SK-N-SH (cell line): ENCODE measurements at regions not wholly inside any gene's neighbourhood (a gene's known extent, or its start where the extent isn't known, plus 50 kb on each side); places are given as distances from the start of the nearest gene placed in this dataset.

ENCODE experiments used
- CTCF ChIA-PET: fragments of 300-600, 350-600 bp; formaldehyde crosslinking; extraction: SDS; loops from one replicate; lab custom pipeline; 2021; lab: Yijun Ruan, JAX
- POLR2A ChIA-PET: fragments of 350-600 bp; sonication (Branson Sonifier 250); formaldehyde crosslinking; extraction: SDS; loops from one replicate; lab custom pipeline; 2020; ENCODE audit warnings: antibody characterized with exemption, inconsistent platforms; lab: Yijun Ruan, JAX
- DNase-seq: peaks from one replicate; pipeline ENCODE4 v3.0.0; 2012
- H2AFZ ChIP-seq: fragments of 200-600 bp; sonication (generic); 2 replicates; pipeline ENCODE4 v1.8.1; 2016; ENCODE audit warnings: antibody characterized with exemption, mild to moderate bottlenecking, low read depth
- H3F3A ChIP-seq: fragments of 200-600 bp; sonication (generic); replicated peaks from 2 replicates; pipeline ENCODE3; 2016; ENCODE audit warnings: antibody characterized with exemption, mild to moderate bottlenecking; ENCODE audit not compliant: insufficient read depth
- H3K27ac ChIP-seq, 2 experiments: fragments of 200-500 bp in 1 of 2; fragments of 200-600 bp in 1 of 2; sonication (Bioruptor generic) in 1 of 2; sonication (generic), shearing (Covaris generic) in 1 of 2; 2 replicates each; pipeline versions ENCODE4 v1.5.1 to v1.6.1; 2014 to 2016; ENCODE audit warnings: low read depth in 2 of 2, inconsistent platforms in 1 of 2, low read length in 1 of 2, mild to moderate bottlenecking in 1 of 2, mixed read lengths in 1 of 2
- H3K27me3 ChIP-seq: fragments of 200-600 bp; sonication (generic), shearing (Covaris generic); 2 replicates; pipeline ENCODE4 v1.6.1; 2016; ENCODE audit warnings: mixed run types; ENCODE audit not compliant: insufficient read depth
- H3K36me3 ChIP-seq, 2 experiments: fragments of 200-500 bp in 1 of 2; fragments of 200-600 bp in 1 of 2; sonication (Bioruptor generic) in 1 of 2; sonication (generic) in 1 of 2; replicated peaks in 1 of 2; 2 replicates each; pipeline versions ENCODE3 to v1.5.1; 2014 to 2016; ENCODE audit warnings: low read length in 1 of 2, mild to moderate bottlenecking in 1 of 2; ENCODE audit not compliant: insufficient read depth in 2 of 2, control insufficient read depth in 1 of 2
- H3K4me1 ChIP-seq, 2 experiments: fragments of 200-500 bp in 1 of 2; fragments of 200-600 bp in 1 of 2; sonication (Bioruptor generic) in 1 of 2; sonication (generic), shearing (Covaris generic) in 1 of 2; 2 replicates each; pipeline versions ENCODE4 v1.5.1 to v1.6.1; 2014 to 2016; ENCODE audit warnings: low read depth in 1 of 2, low read length in 1 of 2, mixed run types in 1 of 2; ENCODE audit not compliant: insufficient read depth in 2 of 2, control insufficient read depth in 1 of 2
- H3K4me2 ChIP-seq: fragments of 200-600 bp; sonication (generic), shearing (Covaris generic); 2 replicates; pipeline ENCODE4 v1.6.1; 2017; ENCODE audit warnings: mixed run types
- H3K4me3 ChIP-seq, 2 experiments: fragments of 200-500 bp in 1 of 2; fragments of 200-600 bp in 1 of 2; sonication (Bioruptor generic) in 1 of 2; sonication (generic), shearing (Covaris generic) in 1 of 2; 2 replicates each; pipeline versions ENCODE4 v1.5.1 to v1.8.1; 2014 to 2016; ENCODE audit warnings: low read depth in 2 of 2, inconsistent platforms in 1 of 2, low read length in 1 of 2, mild to moderate bottlenecking in 1 of 2, mixed read lengths in 1 of 2, moderate library complexity in 1 of 2
- H3K79me2 ChIP-seq: fragments of 200-600 bp; sonication (generic); 2 replicates; pipeline ENCODE4 v1.8.1; 2017; ENCODE audit warnings: mild to moderate bottlenecking; ENCODE audit not compliant: insufficient read depth
- H3K9ac ChIP-seq: fragments of 200-600 bp; sonication (generic); 2 replicates; pipeline ENCODE4 v1.6.1; 2017; ENCODE audit warnings: mixed run types
- H3K9me2 ChIP-seq: fragments of 200-600 bp; sonication (generic); 2 replicates; pipeline ENCODE4 v1.6.1; 2017; ENCODE audit warnings: mixed run types
- H3K9me3 ChIP-seq: fragments of 200-600 bp; sonication (generic); 2 replicates; pipeline ENCODE4 v1.6.1; 2017; ENCODE audit warnings: mixed run types, mild to moderate bottlenecking, moderate library complexity
- H4K20me1 ChIP-seq: fragments of 200-600 bp; sonication (generic); 2 replicates; pipeline ENCODE4 v1.6.1; 2017; ENCODE audit warnings: mild to moderate bottlenecking, mixed run types; ENCODE audit not compliant: insufficient read depth
- CHD2 ChIP-seq: fragments of 150-350 bp; IDR thresholded peaks from 2 replicates; pipeline ENCODE4 v1.6.1; 2018; ENCODE audit warnings: low read length; ENCODE audit not compliant: partially characterized antibody
- ELF1 ChIP-seq: IDR thresholded peaks from 2 replicates; pipeline ENCODE4 v1.4.0; 2012
- EP300 ChIP-seq, 2 experiments: IDR thresholded peaks; 2 replicates each; pipeline versions ENCODE4 v1.4.0 to v1.6.1; 2012; ENCODE audit warnings: borderline replicate concordance in 1 of 2, low read depth in 1 of 2, low read length in 1 of 2
- FOSL2 ChIP-seq: IDR thresholded peaks from 2 replicates; pipeline ENCODE4 v1.4.0; 2012; ENCODE audit warnings: low read depth, mild to moderate bottlenecking, moderate library complexity, borderline replicate concordance
- FOXM1 ChIP-seq: IDR thresholded peaks from 2 replicates; pipeline ENCODE4 v1.4.0; 2012; ENCODE audit warnings: low read depth, mild to moderate bottlenecking
- GABPA ChIP-seq: IDR thresholded peaks from 2 replicates; pipeline ENCODE4 v1.4.0; 2012; ENCODE audit warnings: low read depth, mild to moderate bottlenecking
- GATA2 ChIP-seq: sonication (generic); formaldehyde crosslinking; IDR thresholded peaks from 2 replicates; pipeline ENCODE4 v1.5.0; 2020; ENCODE audit warnings: mild to moderate bottlenecking, missing genetic modification reagents
- MEF2A ChIP-seq: IDR thresholded peaks from 2 replicates; pipeline ENCODE4 v1.4.0; 2012; ENCODE audit warnings: low read depth, borderline replicate concordance
- NRF1 ChIP-seq: IDR thresholded peaks from 2 replicates; pipeline ENCODE4 v1.6.1; 2012; ENCODE audit warnings: low read depth, mild to moderate bottlenecking, low read length
- RAD21 ChIP-seq: IDR thresholded peaks from 2 replicates; pipeline ENCODE4 v1.6.1; 2012; ENCODE audit warnings: mild to moderate bottlenecking, low read length
- RCOR1 ChIP-seq: fragments of 150-350 bp; IDR thresholded peaks from 2 replicates; pipeline ENCODE4 v1.6.1; 2017; ENCODE audit warnings: antibody characterized with exemption, low read length
- RFX5 ChIP-seq: IDR thresholded peaks from 2 replicates; pipeline ENCODE4 v1.6.1; 2012; ENCODE audit warnings: mild to moderate bottlenecking, improper control_type of control experiment, low read length
- RXRA ChIP-seq: IDR thresholded peaks from 2 replicates; pipeline ENCODE4 v1.4.0; 2012; ENCODE audit warnings: low read depth, mild to moderate bottlenecking, borderline replicate concordance
- TAF1 ChIP-seq: IDR thresholded peaks from 2 replicates; pipeline ENCODE4 v1.6.1; 2012; ENCODE audit warnings: low read depth, mild to moderate bottlenecking, low read length, moderate library complexity, borderline replicate concordance
- TEAD4 ChIP-seq: IDR thresholded peaks from 2 replicates; pipeline ENCODE4 v1.4.0; 2012; ENCODE audit warnings: mild to moderate bottlenecking, borderline replicate concordance; ENCODE audit not compliant: insufficient read depth
- WGBS: methylation state at CpG from one replicate; pipeline ENCODE4 v1.1.6; 2017; ENCODE audit warnings: low lambda C conversion rate; 5-methylcytosine and 5-hydroxymethylcytosine counted together
- TF ChIP-seq, protein P1 (sequence below): fragments of 200-600 bp; sonication (generic); IDR thresholded peaks from 2 replicates; pipeline ENCODE4 v1.6.1; 2017; ENCODE audit warnings: antibody characterized with exemption, mild to moderate bottlenecking, moderate library complexity
- TF ChIP-seq, protein P2 (sequence below): IDR thresholded peaks from 2 replicates; pipeline ENCODE4 v1.4.0; 2012; ENCODE audit warnings: low read depth
- TF ChIP-seq, protein P3 (sequence below): IDR thresholded peaks from 2 replicates; pipeline ENCODE4; 2012
- TF ChIP-seq, protein P4 (sequence below): IDR thresholded peaks from 2 replicates; pipeline ENCODE4 v1.4.0; 2012; ENCODE audit warnings: low read depth, borderline replicate concordance

DNA sequence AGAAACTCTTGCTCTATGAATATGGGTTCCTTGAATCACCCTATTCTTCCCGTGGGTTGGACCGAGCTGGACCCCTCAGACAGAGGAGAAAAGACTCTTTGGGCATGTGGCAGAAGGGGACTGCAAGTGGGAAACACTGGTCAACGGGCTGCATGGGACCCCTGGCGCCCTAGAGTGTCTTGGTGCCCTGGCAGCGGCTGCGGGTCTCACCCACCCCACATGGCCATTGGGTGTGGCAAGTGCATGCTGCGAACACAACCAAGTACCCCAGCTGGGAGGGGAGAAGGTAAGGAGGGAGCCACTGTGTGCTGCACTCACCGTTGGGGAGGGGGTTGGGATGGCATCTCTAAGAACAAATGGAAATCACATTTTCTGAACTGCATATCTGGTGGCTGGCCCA, 438.8 kb upstream of the EYS start:
- H3K9me3 ChIP-seq, result no peaks in the 10 kb centered on the region
- H3K9ac ChIP-seq, result no peak overlapping the region
- no peaks in the 10 kb centered on the region for H3K27me3 ChIP-seq
- H3K4me3 ChIP-seq, result no peak overlapping the region
- H3K9me2 ChIP-seq, result no peaks in the 10 kb centered on the region
- ChIA-PET CTCF (no interaction called here), POLR2A (no interaction called here)
- DNase-seq, result no peak
- H3K79me2 ChIP-seq, result no peaks in the 10 kb centered on the region
- H3K4me2 ChIP-seq, result no peak overlapping the region
- H3K4me1 ChIP-seq, result no peaks in the 10 kb centered on the region
- whole genome bisulfite sequencing, result 24% methylated on average over 3 of the region's 8 CpGs
- no peak overlapping the region for H3K27ac ChIP-seq
- TF ChIP-seq NRF1, result no peak
- no peak for TF ChIP-seq TEAD4
- TF ChIP-seq TAF1, result no peak
- no peak for TF ChIP-seq FOXM1
- TF ChIP-seq MEF2A, result no peak
- TF ChIP-seq RXRA, result no peak
- TF ChIP-seq, protein P1, sequence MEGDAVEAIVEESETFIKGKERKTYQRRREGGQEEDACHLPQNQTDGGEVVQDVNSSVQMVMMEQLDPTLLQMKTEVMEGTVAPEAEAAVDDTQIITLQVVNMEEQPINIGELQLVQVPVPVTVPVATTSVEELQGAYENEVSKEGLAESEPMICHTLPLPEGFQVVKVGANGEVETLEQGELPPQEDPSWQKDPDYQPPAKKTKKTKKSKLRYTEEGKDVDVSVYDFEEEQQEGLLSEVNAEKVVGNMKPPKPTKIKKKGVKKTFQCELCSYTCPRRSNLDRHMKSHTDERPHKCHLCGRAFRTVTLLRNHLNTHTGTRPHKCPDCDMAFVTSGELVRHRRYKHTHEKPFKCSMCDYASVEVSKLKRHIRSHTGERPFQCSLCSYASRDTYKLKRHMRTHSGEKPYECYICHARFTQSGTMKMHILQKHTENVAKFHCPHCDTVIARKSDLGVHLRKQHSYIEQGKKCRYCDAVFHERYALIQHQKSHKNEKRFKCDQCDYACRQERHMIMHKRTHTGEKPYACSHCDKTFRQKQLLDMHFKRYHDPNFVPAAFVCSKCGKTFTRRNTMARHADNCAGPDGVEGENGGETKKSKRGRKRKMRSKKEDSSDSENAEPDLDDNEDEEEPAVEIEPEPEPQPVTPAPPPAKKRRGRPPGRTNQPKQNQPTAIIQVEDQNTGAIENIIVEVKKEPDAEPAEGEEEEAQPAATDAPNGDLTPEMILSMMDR, result no peak
- no peak for TF ChIP-seq GABPA
- TF ChIP-seq, protein P2, sequence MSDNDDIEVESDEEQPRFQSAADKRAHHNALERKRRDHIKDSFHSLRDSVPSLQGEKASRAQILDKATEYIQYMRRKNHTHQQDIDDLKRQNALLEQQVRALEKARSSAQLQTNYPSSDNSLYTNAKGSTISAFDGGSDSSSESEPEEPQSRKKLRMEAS, result no peak
- TF ChIP-seq FOSL2, result no peak
- no peaks in the 10 kb centered on the region for H3F3A ChIP-seq
- H3K36me3 ChIP-seq, result no peaks in the 10 kb centered on the region
- H2AFZ ChIP-seq, result no peak overlapping the region
- H4K20me1 ChIP-seq, result no peaks in the 10 kb centered on the region

DNA sequence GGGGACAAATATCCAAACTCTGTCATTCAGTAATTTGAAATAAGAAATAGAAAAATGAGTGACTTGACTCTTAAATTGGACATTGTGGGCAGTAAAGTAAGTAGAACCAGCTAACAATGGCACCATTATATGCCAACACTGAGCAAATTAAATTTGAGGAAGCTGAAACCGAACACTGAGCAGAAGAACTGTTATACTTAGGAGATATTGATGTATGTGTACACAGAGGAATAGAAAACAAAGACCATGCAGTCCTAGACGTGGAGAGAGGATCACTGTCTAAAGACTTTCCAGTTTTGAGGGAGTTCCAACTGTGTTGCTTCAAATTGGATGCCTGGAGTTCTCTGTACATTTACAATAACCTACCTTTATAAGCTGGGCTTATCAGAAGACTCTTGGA, 427.0 kb upstream of the EYS start:
- TF ChIP-seq RXRA (no peak), FOXM1 (no peak), GABPA (no peak), RCOR1 (no peak), RAD21 (no peak), RFX5 (no peak), EP300 (IDR thresholded peaks at IDR 0.05; ENCODE audit: borderline replicate concordance in 1 of 2, low read depth in 1 of 2, low read length in 1 of 2) (no peak), ELF1 (no peak), GATA2 (CRISPR knock-in tag) (no peak), CHD2 (no peak)
- TF ChIP-seq, protein P3, sequence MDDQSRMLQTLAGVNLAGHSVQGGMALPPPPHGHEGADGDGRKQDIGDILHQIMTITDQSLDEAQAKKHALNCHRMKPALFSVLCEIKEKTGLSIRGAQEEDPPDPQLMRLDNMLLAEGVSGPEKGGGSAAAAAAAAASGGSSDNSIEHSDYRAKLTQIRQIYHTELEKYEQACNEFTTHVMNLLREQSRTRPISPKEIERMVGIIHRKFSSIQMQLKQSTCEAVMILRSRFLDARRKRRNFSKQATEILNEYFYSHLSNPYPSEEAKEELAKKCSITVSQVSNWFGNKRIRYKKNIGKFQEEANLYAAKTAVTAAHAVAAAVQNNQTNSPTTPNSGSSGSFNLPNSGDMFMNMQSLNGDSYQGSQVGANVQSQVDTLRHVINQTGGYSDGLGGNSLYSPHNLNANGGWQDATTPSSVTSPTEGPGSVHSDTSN, result no peak
- TF ChIP-seq, protein P2, result no peak
- TF ChIP-seq, protein P4, sequence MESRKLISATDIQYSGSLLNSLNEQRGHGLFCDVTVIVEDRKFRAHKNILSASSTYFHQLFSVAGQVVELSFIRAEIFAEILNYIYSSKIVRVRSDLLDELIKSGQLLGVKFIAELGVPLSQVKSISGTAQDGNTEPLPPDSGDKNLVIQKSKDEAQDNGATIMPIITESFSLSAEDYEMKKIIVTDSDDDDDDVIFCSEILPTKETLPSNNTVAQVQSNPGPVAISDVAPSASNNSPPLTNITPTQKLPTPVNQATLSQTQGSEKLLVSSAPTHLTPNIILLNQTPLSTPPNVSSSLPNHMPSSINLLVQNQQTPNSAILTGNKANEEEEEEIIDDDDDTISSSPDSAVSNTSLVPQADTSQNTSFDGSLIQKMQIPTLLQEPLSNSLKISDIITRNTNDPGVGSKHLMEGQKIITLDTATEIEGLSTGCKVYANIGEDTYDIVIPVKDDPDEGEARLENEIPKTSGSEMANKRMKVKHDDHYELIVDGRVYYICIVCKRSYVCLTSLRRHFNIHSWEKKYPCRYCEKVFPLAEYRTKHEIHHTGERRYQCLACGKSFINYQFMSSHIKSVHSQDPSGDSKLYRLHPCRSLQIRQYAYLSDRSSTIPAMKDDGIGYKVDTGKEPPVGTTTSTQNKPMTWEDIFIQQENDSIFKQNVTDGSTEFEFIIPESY, result no peak
- Histone ChIP-seq H2AFZ (no peak overlapping the region), H3K9me3 (no peaks in the 10 kb centered on the region), H3K27ac (no peak overlapping the region), H3K4me3 (no peak overlapping the region), H3K9ac (no peak overlapping the region), H3K9me2 (no peaks in the 10 kb centered on the region), H3K27me3 (no peaks in the 10 kb centered on the region), H3K36me3 (no peaks in the 10 kb centered on the region), H4K20me1 (no peaks in the 10 kb centered on the region), H3F3A (no peaks in the 10 kb centered on the region), H3K4me2 (no peak overlapping the region), H3K4me1 (no peaks in the 10 kb centered on the region), H3K79me2 (no peaks in the 10 kb centered on the region)
- WGBS, result 17% methylated on average over 2 of the region's 2 CpGs
- CTCF ChIA-PET, result interaction anchor here (1.6 kb wide), 1 partner anchor 11 kb away, joined by 3 read pairs; no protein-coding TSS in a partner anchor
- POLR2A ChIA-PET, result no interaction called here
- DNase-seq, result no peak
